Natural killer cell treated with Interleukin-12 subunit alpha and Interleukin-12 subunit beta and Interleukin-15 and Interleukin-18, amount 100 ng/mL, for 72 hours (primary cell): ENCODE measurements at regions not wholly inside any gene's neighbourhood (a gene's known extent, or its start where the extent isn't known, plus 50 kb on each side); places are given as distances from the start of the nearest gene placed in this dataset.
A peak's percentile ranks its signal among the peaks of the same experiment; 100 is the strongest.

Source experiments
- ATAC-seq, 2 donors: fragments of 150-1000 bp; cut with Tn5 transposase in 1 of 2; sonication (Bioruptor Pico), chemical (Tn5 transposase) in 1 of 2; 2 replicates each; pipeline ENCODE4 v1.10.0; 2021
- DNase-seq: peaks from one replicate; pipeline ENCODE4 v3.0.0; 2022; ENCODE audit warnings: low spot score
- H3K27ac Mint-ChIP-seq, 2 donors: 1 replicate in 1 of 2; 2 replicates in 1 of 2; pipeline ENCODE4 v1.8.0; 2022; ENCODE audit warnings: mixed read lengths in 2 of 2, mild to moderate bottlenecking in 1 of 2, moderate library complexity in 1 of 2
- H3K27me3 Mint-ChIP-seq, 2 donors: 1 replicate in 1 of 2; 2 replicates in 1 of 2; pipeline ENCODE4 v1.8.0; 2022; ENCODE audit warnings: mixed read lengths in 2 of 2
- H3K36me3 Mint-ChIP-seq: one replicate; pipeline ENCODE4 v1.8.0; 2022; ENCODE audit warnings: mixed read lengths
- H3K4me1 Mint-ChIP-seq, 2 donors: 1 replicate in 1 of 2; 2 replicates in 1 of 2; pipeline ENCODE4 v1.8.0; 2022; ENCODE audit warnings: low read depth in 2 of 2, mixed read lengths in 2 of 2, mild to moderate bottlenecking in 1 of 2
- H3K4me3 Mint-ChIP-seq: one replicate; pipeline ENCODE4 v1.8.0; 2022; ENCODE audit warnings: mixed read lengths
- H3K9me3 Mint-ChIP-seq: 2 replicates; pipeline ENCODE4 v1.8.0; 2022; ENCODE audit warnings: mixed read lengths

- H3K27ac Mint-ChIP-seq = no peak overlapping the region
- H3K4me1 Mint-ChIP-seq = peaks cover 10 to 12% of the 10 kb centered on the region in 2 donors
- peak; percentile 29 for DNase-seq
- H3K9me3 Mint-ChIP-seq = peaks cover 4% of the 10 kb centered on the region
- peaks cover 13 to 14% of the 10 kb centered on the region in 2 donors for H3K27me3 Mint-ChIP-seq
- peaks cover 4% of the 10 kb centered on the region for H3K36me3 Mint-ChIP-seq
- no peak overlapping the region for H3K4me3 Mint-ChIP-seq
- ATAC-seq = no peak
Measured at GRCh38 chr6:170080169-170080827, 210.6 kb downstream of the DLL1 start.

GRCh38 chr6:170076466-170077165 is 214.3 kb downstream of the DLL1 start:
- H3K4me3 Mint-ChIP-seq = no peak overlapping the region
- peaks cover 23 to 40% of the 10 kb centered on the region in 2 donors for H3K27me3 Mint-ChIP-seq
- H3K36me3 Mint-ChIP-seq = peaks cover 4% of the 10 kb centered on the region
- DNase-seq (peak; percentile 46), ATAC-seq (no peak)
- no peak overlapping the region for H3K27ac Mint-ChIP-seq
- H3K4me1 Mint-ChIP-seq = no peaks in the 10 kb centered on the region
- peaks cover 4% of the 10 kb centered on the region for H3K9me3 Mint-ChIP-seq

GRCh38 chr6:170075659-170076223 is 215.1 kb downstream of the DLL1 start:
- Mint-ChIP-seq H3K9me3 (peaks cover 4% of the 10 kb centered on the region), H3K27me3 (peaks cover 23 to 41% of the 10 kb centered on the region in 2 donors), H3K36me3 (peaks cover 4% of the 10 kb centered on the region), H3K27ac (no peak overlapping the region), H3K4me3 (no peak overlapping the region), H3K4me1 (no peaks in the 10 kb centered on the region)
- DNase-seq = peak; percentile 25
- no peak for ATAC-seq

- ATAC-seq (peak in 1 of 2 donors; percentile 9), DNase-seq (peak; percentile 23)
- Mint-ChIP-seq H3K36me3 (peaks cover 9% of the 10 kb centered on the region), H3K4me3 (no peak overlapping the region), H3K27me3 (peaks cover 18 to 46% of the 10 kb centered on the region in 2 donors), H3K27ac (no peak overlapping the region), H3K4me1 (peaks cover 2 to 5% of the 10 kb centered on the region in 2 donors), H3K9me3 (peaks cover 4% of the 10 kb centered on the region)
Measured at GRCh38 chr6:170074907-170075306, 216.0 kb downstream of the DLL1 start.

GRCh38 chr6:170074435-170074834 is 216.4 kb downstream of the DLL1 start:
- Mint-ChIP-seq H3K27me3 (peaks cover 15 to 42% of the 10 kb centered on the region in 2 donors), H3K27ac (peak overlapping the region in 1 of 2 donors; percentile 15), H3K9me3 (peaks cover 4% of the 10 kb centered on the region), H3K4me3 (no peak overlapping the region), H3K4me1 (peaks cover 2 to 5% of the 10 kb centered on the region in 2 donors), H3K36me3 (peaks cover 10% of the 10 kb centered on the region)
- peak; percentile 31 for DNase-seq
- ATAC-seq = no peak

- ATAC-seq = no peak
- Mint-ChIP-seq H3K4me3 (no peak overlapping the region), H3K36me3 (peaks cover 10% of the 10 kb centered on the region), H3K4me1 (peaks cover 2 to 5% of the 10 kb centered on the region in 2 donors), H3K27me3 (peaks cover 12 to 36% of the 10 kb centered on the region in 2 donors), H3K27ac (peak overlapping the region in 1 of 2 donors; percentile 15), H3K9me3 (peaks cover 3% of the 10 kb centered on the region)
- DNase-seq = peak; percentile 35
Measured at GRCh38 chr6:170073846-170074245, 217.0 kb downstream of the DLL1 start.

GRCh38 chr6:170072246-170072645 is 218.6 kb downstream of the DLL1 start:
- Mint-ChIP-seq H3K27me3 (peaks cover 12 to 34% of the 10 kb centered on the region in 2 donors), H3K4me1 (peaks cover 2 to 5% of the 10 kb centered on the region in 2 donors), H3K27ac (no peak overlapping the region), H3K4me3 (no peak overlapping the region), H3K9me3 (peaks cover 3% of the 10 kb centered on the region), H3K36me3 (peaks cover 10% of the 10 kb centered on the region)
- ATAC-seq = no peak
- DNase-seq = peak; percentile 47

- Mint-ChIP-seq H3K36me3 (peaks cover 10% of the 10 kb centered on the region), H3K9me3 (peaks cover 3% of the 10 kb centered on the region), H3K4me1 (peaks cover 2 to 5% of the 10 kb centered on the region in 2 donors), H3K4me3 (no peak overlapping the region), H3K27ac (peak overlapping the region in 1 of 2 donors; percentile 11), H3K27me3 (peaks cover 20 to 34% of the 10 kb centered on the region in 2 donors)
- ATAC-seq = no peak
- no peak for DNase-seq
Measured at GRCh38 chr6:170069611-170070010, 221.3 kb downstream of the DLL1 start.

- no peak for ATAC-seq
Measured at GRCh38 chr6:170068496-170068895, 222.4 kb downstream of the DLL1 start.

GRCh38 chr6:170067923-170068360 is 222.9 kb downstream of the DLL1 start:
- DNase-seq = peak; percentile 35
- peaks cover 3% of the 10 kb centered on the region for H3K9me3 Mint-ChIP-seq
- ATAC-seq = no peak
- peaks cover 2 to 5% of the 10 kb centered on the region in 2 donors for H3K4me1 Mint-ChIP-seq
- peaks cover 10% of the 10 kb centered on the region for H3K36me3 Mint-ChIP-seq
- peaks cover 11 to 18% of the 10 kb centered on the region in 2 donors for H3K27me3 Mint-ChIP-seq
- H3K4me3 Mint-ChIP-seq = no peak overlapping the region
- no peak overlapping the region for H3K27ac Mint-ChIP-seq

More at GRCh38 chr6:170068496-170068895, 222.4 kb downstream of the DLL1 start:
- Mint-ChIP-seq H3K9me3 (peaks cover 3% of the 10 kb centered on the region), H3K36me3 (peaks cover 10% of the 10 kb centered on the region), H3K4me1 (peaks cover 2 to 5% of the 10 kb centered on the region in 2 donors), H3K4me3 (no peak overlapping the region), H3K27me3 (peaks cover 16 to 24% of the 10 kb centered on the region in 2 donors), H3K27ac (no peak overlapping the region)
- peak; percentile 41 for DNase-seq

- H3K4me1 Mint-ChIP-seq = peaks cover 2 to 5% of the 10 kb centered on the region in 2 donors
- H3K27me3 Mint-ChIP-seq = peaks cover 10 to 14% of the 10 kb centered on the region in 2 donors
- ATAC-seq (no peak), DNase-seq (peak; percentile 35)
- H3K4me3 Mint-ChIP-seq = no peak overlapping the region
- H3K36me3 Mint-ChIP-seq = peaks cover 10% of the 10 kb centered on the region
- peaks cover 3% of the 10 kb centered on the region for H3K9me3 Mint-ChIP-seq
- H3K27ac Mint-ChIP-seq = no peak overlapping the region
Measured at GRCh38 chr6:170067181-170067641, 223.7 kb downstream of the DLL1 start.

- H3K27me3 Mint-ChIP-seq = peaks cover 8 to 9% of the 10 kb centered on the region in 2 donors
- H3K27ac Mint-ChIP-seq = no peak overlapping the region
- ATAC-seq (no peak), DNase-seq (peak; percentile 49)
- peaks cover 3% of the 10 kb centered on the region for H3K9me3 Mint-ChIP-seq
- no peak overlapping the region for H3K4me3 Mint-ChIP-seq
- peaks cover 2 to 5% of the 10 kb centered on the region in 2 donors for H3K4me1 Mint-ChIP-seq
- peaks cover 10% of the 10 kb centered on the region for H3K36me3 Mint-ChIP-seq
Measured at GRCh38 chr6:170066679-170067078, 224.2 kb downstream of the DLL1 start.

- Mint-ChIP-seq H3K27me3 (peaks cover 0 to 8% of the 10 kb centered on the region in 2 donors), H3K4me3 (no peak overlapping the region), H3K9me3 (no peaks in the 10 kb centered on the region), H3K27ac (no peak overlapping the region), H3K4me1 (no peaks in the 10 kb centered on the region), H3K36me3 (peaks cover under 1% of the 10 kb centered on the region)
- peak in 1 of 2 donors; percentile 22 for ATAC-seq
- no peak for DNase-seq
Measured at GRCh38 chr6:170063851-170064602, 226.9 kb downstream of the DLL1 start.
